ENCODE measurements at regions not wholly inside any gene's neighbourhood (a gene's known extent, or its start where the extent isn't known, plus 50 kb on each side); places are given as distances from the start of the nearest gene placed in this dataset.
"Not testable (repeated sequence)": the region's sequence is repeated elsewhere in the genome, so short reads cannot be mapped to it uniquely, and the experiment has no call there.

DNA sequence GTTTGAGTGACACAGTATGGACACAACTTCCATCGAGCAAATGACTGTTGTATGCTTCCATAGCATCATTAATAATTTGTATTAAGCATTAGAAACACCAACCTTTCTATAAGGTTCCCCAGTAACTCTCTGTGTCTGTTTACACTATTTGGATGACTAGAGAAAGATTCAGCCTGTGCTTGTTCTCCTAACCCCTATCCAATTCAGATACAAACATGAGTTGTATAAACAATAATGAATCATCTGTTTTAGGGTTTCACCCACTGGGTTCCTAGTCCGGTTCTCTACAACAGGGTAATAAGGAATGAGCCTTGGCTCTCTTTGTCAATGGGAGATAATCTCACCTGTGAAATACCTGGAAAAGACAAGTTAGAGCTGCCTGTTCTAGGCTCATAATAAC is 894.1 kb upstream of the PIK3C3 start:
- DNase-seq (ENCODE audit: low spot score) = no peak
- intact Hi-C loops (cut with DNase I) = no loop called here
- no peak for ATAC-seq

DNA sequence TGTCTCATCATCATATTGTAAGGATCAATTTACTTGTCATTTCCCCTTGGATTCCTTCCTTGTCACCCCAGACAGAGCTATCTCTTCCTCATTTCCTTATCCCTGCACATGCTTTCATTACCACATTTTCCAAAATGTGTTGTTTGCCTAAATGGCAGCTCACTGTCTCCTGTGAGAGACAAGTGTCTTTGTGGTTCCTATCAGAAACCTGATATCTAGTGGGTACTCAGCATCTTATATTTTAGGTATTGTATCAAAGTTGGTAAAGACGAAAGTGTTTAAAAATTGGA is 896.0 kb upstream of the PIK3C3 start:
- intact Hi-C loops (cut with DNase I) = no loop called here
- ATAC-seq (no peak), DNase-seq (ENCODE audit: low spot score) (no peak)

DNA sequence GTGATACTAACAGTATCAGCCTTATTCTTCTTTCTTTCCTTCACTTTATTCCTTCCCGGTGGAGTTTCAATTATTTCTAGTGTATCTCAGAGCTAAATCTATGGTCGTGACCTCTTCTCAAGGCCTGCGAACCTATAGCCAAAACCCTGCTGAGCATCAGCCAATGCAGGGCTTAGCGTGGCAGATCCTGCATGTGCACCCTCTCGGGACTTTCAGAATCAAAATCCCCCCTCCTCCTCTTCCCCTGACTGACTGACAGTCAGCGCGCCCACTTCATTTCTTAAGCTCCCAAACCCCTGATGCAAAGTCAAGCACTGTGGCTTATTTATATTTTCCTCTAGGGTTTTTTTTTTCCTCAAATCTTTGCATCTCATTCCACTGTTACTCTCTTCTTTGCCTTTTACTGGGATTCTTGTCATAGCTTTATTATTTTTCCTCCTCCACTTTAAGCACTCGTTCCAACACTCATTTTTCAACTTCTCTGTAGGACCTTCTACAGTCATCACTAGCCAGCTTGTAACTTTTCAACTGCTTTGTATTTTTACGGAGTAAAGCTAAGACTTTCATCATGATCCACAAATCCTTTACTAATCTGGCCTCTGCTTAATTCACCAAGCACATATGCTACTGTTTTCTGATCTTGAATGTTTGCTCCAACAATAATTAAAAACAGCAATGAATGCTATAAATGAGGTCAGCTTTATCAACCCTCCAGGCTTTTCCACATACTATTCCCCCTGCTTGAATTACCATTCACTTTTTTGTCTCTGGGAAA is 896.5 kb upstream of the PIK3C3 start:
- no peak for ATAC-seq
- intact Hi-C loops (cut with DNase I) = no loop called here

DNA sequence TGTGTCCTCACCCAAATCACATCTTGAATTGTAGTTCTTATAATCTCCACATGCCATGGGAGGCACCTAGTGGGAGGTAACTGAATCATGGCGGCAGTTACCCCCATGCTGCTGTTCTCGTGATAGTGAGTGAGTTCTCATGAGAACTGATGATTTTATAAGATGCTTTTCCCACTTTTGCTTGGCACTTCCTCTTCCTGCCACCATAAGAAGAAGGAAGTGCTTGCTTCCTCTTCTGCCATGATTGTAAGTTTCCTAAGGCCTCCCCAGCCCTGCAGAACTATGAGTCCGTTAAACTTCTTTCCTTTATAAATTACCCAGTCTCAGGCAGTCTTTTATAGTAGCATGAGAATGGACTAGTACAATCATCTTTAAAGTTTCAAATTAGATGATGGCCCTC is 902.4 kb upstream of the PIK3C3 start:
- ATAC-seq (no peak), DNase-seq (ENCODE audit: low spot score) (no peak)
- intact Hi-C loops (cut with DNase I) = no loop called here

More for the DNA sequence above, 896.5 kb upstream of the PIK3C3 start:
- DNase-seq (ENCODE audit: low spot score) = no peak

DNA sequence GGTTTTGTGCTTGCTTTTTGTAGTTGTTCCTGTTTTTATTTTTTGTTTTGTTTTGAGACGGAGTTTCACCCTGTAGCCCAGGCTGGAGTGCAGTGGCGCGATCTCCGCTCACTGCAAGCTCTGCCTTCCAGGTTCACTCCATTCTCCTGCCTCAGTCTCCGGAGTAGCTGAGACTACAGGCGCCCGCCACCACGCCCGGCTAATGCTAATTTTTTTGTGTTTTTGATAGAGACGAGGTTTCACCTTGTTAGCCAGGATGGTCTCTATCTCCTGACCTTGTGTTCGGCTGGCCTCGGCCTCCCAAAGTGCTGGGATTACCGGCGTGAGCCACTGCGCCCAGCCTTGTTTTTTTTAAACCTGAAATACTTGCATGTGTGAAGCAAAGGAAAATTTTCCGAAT is 908.8 kb upstream of the PIK3C3 start:
- DNase-seq (ENCODE audit: low spot score); intact Hi-C loops (cut with DNase I); ATAC-seq: not testable (repeated sequence)

DNA sequence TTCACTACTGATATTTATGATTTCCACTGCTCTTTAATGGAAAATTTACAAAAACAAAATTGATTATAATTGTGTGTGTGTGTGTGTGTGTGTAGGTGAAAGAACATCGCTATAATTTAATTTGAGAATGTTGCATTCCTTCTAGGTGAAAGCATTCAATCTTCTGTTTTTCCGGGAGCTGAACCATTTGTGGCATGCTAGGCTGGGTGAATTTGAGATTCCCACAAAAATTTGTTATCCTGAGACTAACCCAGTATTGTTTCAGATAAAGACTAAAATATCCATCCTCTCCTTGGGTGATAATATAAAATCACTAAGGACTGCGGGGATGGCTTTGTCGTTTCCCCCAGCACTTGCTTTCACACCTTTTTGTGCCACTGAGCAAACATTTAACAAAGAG is 911.2 kb upstream of the PIK3C3 start:
- intact Hi-C loops (cut with DNase I) = no loop called here
- no peak for ATAC-seq
- DNase-seq (ENCODE audit: low spot score) = no peak

DNA sequence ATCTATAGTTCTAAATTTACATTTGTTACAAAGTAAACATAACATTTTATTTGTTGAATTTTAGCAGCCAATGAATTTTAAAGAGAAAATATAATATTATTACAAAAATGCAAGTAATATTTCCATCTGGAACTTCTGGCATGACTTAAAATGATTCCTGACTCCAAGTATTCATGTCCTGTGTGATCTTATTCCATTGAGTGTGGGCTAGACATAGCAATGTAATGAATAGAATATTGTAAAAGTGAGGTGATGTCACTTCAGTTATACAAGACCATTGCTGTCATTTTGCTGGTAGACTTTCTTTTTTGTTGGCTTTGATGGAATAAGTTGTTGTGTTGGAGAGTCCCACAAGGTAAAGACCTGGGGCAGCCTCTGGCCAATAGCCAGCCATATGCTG is 912.2 kb upstream of the PIK3C3 start:
- intact Hi-C loops (cut with DNase I) = no loop called here
- ATAC-seq (no peak), DNase-seq (ENCODE audit: low spot score) (no peak)

DNA sequence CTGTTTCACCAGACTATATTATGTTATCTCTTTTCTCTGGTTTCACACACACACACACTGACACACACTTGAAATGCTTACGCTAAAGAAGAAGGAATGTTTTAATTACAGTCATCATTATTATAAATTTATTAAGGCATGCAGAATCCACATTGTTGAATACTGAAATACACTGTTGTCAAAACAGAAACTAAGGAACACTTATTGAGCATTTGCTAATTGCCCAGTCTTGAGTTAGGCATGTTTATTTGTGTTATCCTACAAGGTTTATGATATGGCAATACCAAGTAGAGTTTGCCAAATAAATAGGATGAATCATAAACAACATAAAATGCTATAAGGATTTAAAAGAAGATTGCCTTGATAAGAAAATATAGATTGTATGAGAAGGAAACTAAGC is 917.0 kb upstream of the PIK3C3 start:
- no peak for DNase-seq (ENCODE audit: low spot score)
- intact Hi-C loops (cut with DNase I) = no loop called here
- ATAC-seq = no peak

DNA sequence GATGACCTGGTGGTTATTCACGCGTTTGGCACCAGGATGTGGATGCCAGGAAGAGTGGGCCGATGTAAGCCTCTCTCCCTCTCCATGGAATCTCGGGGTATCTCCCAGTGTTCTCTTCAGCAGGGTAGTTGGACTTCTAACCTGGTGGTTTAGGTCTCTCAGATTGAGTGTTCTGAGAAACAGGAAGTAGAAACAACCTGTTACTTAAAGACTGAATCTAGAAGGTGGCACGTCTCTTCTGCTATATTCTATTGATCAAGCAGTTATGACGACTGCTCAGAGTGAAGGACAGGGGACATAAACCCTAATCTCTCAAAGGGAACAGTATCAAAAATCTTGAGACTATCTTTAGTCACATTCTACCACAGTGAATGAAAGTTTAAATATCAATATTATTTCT is 918.7 kb upstream of the PIK3C3 start:
- intact Hi-C loops (cut with DNase I) = no loop called here
- DNase-seq (ENCODE audit: low spot score) (no peak), ATAC-seq (no peak)

DNA sequence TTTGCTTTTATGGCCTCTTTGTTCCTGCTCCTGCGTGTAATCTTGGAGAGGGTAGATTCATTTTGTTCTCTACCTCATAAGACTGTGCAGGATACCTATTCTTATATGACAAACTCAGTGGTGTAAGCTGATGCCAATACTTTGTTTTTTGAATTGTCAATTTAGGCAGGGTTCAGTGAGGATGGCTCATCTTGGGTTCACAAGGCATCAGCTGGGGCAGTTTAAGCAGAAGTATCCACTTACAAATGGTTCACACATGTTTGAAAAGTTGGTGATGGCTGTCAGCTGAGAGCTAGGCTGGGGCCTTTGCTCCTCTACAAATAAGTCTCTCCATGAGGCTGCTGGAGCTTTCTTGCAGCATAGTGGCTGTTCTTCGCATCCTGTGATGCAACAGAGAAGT is 920.6 kb upstream of the PIK3C3 start:
- intact Hi-C loops (cut with DNase I) = no loop called here
- no peak for ATAC-seq
- DNase-seq (ENCODE audit: low spot score) = no peak

DNA sequence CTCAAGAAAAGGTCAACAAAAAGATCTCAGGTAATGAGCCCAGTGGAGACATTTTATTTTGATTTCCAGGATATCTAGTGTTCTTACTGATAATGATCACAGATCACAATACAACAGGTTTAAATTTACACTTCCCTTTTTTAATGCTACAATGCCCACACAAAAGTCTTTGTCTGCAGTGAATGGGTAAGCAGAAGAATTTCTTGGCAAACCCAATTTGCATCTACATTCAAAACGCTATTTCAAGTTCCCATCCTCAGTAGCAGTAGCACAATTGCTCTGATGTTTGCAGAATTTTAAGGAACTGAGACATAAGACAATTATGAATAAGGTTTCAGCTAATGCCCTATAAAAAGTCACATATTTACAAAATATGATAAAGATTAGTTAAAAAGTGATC is 929.4 kb upstream of the PIK3C3 start:
- intact Hi-C loops (cut with DNase I) = no loop called here
- DNase-seq (ENCODE audit: low spot score) (no peak), ATAC-seq (no peak)

DNA sequence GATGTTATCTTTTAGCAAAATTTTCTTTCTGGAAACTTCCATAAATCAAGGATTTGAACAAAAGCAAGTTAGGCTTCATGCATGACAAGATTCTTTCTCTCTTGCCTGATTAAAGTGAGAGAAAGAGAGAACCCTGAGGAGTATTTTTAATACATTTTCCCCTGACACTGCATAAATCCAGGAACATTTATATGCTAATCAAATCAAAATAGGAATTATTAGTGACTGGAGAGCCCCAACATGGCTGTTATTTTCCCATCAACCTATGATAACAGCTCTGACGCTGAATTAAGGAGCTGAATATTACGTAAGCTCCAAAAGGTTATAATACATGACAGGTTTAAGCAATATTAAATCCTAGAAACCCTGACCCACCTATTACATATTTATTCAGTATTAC is 930.2 kb upstream of the PIK3C3 start:
- intact Hi-C loops (cut with DNase I) = no loop called here
- no peak for ATAC-seq
- no peak for DNase-seq (ENCODE audit: low spot score)

DNA sequence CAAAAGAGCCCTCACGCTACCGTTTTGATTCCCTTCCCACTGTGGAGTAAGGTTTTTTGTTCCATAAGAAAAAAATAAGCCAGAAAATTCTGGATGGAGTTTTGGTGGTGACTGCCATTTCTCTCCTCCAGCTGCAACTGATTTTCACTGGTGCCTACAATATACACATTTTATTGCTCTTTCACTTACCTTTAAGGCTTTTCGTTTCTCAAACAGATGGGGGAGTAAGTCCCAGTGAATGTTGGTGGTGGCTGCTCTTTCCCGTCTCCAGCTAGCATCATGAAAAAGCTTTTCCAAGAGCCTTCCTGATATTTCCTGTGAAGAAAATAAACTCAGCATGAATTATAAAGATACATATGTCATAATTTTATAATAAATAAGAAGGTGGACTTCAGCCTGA is 932.5 kb upstream of the PIK3C3 start:
- DNase-seq (ENCODE audit: low spot score) = no peak
- no peak for ATAC-seq
- intact Hi-C loops (cut with DNase I) = no loop called here

DNA sequence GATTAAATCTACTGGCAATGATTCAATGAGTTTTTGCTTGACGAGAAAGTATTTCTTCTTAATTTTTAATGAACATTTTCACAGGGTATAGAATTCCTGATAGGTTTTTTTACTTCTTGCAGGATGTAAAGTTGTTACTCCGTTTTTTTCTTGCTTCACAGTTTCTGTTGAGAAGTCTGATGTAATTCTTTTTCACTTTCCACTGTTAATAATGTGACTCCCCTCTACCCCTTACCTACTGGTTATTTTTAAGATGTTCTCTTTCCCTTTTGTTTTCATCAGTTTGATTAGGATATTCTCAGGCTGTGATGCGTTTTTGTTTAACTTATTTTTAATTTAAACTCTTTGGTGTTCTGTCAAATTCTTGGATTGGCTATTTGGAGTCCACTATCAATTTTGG is 933.9 kb upstream of the PIK3C3 start:
- ATAC-seq (no peak), DNase-seq (ENCODE audit: low spot score) (no peak)
- intact Hi-C loops (cut with DNase I) = no loop called here

DNA sequence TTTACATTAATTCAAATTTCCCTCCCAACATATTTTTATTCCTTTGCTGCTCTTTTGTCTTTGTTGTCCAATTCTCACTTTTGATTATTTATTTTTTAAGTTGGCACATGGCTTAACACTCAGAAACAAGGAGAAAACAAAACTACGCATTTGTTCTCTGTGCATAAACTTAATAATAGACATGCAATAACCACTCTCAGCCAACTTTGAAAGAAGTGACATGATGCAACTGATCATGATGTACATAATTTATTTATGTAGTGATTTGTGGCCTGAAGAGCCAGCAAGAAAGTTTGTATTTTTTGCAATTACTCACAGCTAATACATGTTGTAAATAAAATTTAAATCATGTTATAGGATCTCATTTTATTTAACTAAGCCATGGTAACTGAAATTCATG is 942.8 kb upstream of the PIK3C3 start:
- no peak for ATAC-seq
- no peak for DNase-seq (ENCODE audit: low spot score)
- intact Hi-C loops (cut with DNase I) = no loop called here

DNA sequence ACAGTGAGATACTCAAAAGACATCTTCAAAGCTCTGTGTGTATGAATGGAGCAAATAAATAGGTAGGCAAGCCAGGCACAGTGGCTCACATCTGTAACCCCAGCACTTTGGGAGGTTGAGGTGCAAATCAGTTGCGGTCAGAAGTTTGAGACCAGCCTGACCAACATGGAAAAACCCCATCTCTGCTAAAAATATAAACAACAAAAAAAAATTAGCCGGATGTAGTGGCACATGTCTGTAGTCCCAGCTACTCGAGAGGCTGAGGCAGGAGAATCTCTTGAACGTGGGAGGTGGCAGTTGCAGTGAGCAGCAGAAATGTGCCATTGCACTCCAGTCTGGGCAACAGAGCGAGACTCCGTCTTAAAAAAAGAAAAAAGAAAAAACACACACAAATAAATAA is 945.1 kb upstream of the PIK3C3 start:
- intact Hi-C loops (cut with DNase I) = no loop called here
- no peak for DNase-seq (ENCODE audit: low spot score)
- ATAC-seq = no peak

DNA sequence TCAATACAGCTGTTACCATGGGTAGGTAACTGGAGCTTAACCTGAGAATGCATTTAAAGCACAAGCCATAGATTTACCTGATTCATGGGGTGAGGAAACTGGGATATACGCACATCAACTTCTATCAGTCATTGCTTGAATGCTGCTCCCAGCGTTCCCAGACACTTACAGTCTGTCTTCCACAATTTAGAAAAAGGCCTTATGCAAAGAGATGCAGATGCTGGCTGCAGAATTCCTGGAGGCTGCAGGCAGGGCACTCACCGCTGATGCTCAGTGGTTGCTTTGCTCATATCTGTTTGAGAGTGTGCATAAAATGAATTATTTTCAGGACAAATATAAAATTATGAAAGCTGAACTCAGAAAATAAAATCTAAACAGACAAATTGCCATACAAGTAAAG is 950.7 kb upstream of the PIK3C3 start:
- intact Hi-C loops (cut with DNase I) = no loop called here
- ATAC-seq (no peak), DNase-seq (ENCODE audit: low spot score) (no peak)

DNA sequence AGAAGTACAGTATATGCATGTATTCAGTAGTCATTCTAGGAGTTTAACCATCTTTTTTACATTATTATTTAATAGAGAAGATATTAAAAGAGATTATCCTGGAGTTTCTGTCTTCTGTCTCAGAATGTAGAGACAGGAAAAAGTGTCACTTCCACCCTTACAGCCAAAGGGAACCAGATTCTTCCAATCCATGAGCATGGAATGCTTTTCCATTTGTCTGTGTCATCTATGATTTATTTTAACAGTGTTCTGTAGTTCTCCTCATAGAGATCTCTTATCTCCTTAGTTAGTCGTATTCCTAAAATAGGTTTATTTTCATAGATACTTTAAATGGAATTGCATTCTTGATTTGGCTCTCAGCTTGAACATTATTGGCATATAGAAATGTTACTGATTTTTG is 959.5 kb upstream of the PIK3C3 start:
- no peak for DNase-seq (ENCODE audit: low spot score)
- intact Hi-C loops (cut with DNase I) = no loop called here
- ATAC-seq = no peak

DNA sequence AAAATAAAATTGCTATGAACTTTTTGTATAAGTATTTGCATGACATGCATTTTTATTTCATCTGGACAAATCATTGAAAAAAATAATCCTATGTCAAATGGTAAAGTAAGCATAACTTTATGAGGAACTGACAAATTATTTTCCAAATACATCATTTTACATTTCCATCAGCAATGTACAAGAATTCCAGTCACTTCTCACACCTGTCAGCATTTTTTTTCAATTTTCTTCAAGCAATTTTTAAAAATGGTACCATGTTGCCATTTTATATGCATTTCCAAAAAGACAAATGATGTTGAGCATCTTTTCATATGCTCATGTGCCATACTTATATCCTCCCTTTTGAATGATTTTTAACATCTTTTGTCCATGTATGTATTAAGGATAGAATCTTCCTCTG is 961.7 kb upstream of the PIK3C3 start:
- DNase-seq (ENCODE audit: low spot score) = no peak
- intact Hi-C loops (cut with DNase I) = no loop called here
- ATAC-seq = no peak

DNA sequence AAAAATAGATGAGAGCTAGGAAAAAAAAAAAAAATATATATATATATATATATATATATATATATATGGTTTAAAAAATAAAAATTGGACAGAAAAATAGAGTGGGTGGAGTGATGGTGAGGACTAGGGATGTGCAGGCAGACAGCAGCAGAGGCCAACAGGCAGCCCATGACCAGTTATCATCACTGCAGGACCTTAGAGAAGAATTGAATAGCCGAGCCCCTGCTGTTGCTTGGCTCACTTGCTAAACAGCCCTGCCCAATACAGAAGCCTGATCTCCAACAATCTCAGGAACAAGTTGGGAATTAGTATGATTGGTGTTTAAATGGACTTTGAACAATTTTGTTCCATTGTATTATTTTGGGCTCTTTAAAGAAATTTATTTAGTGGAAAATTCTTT is 967.5 kb upstream of the PIK3C3 start:
- no peak for DNase-seq (ENCODE audit: low spot score)
- intact Hi-C loops (cut with DNase I) = no loop called here
- no peak for ATAC-seq

DNA sequence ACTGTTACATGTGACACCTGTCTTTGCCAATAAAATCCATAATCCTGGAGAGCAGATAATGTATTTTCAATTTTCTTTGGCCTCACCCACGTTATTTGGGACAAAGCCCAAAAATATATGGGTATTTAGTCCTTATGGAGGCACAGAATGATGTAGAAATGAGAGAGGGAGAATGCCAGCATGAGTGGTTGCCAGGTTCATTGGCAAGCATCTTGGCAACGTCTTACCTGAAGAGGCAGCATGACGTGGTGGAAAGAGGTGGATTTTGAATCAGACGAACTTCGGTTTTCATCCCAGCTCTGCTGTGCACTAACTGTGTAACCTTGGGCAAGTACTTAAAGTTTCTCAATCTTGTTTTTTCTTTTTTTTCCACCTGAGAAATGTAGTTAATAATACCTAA is 969.6 kb upstream of the PIK3C3 start:
- intact Hi-C loops (cut with DNase I) = no loop called here
- DNase-seq (ENCODE audit: low spot score) (no peak), ATAC-seq (no peak)

DNA sequence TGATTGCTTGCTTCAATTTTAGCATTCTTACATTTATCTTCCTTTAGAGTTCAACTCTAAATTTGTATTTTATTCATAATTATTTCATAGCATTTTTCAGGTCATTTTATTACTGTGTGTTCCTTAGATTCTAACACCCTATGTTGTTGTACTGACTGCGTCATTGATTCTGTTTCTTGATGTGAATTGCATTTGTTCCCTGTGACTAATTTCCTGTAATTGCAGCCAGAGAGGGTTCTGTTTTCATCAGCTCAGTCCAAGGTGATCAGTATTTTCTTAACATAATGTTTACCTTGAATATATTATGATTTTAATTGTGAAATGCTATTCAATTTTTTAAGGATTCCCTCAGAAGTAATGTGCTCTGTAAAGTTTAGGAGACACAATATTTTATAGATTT is 970.2 kb upstream of the PIK3C3 start:
- DNase-seq (ENCODE audit: low spot score) (no peak), ATAC-seq (no peak)
- intact Hi-C loops (cut with DNase I) = no loop called here
